ENCODE measurements at regions not wholly inside any gene's neighbourhood (a gene's known extent, or its start where the extent isn't known, plus 50 kb on each side); places are given as distances from the start of the nearest gene placed in this dataset.
"Not testable (repeated sequence)": the region's sequence is repeated elsewhere in the genome, so short reads cannot be mapped to it uniquely, and the experiment has no call there.

- not testable (repeated sequence) for TF ChIP-seq FOS (IDR thresholded peaks at IDR 0.05; ENCODE audit: low read depth, low read length); CTCF (conservative IDR thresholded peaks at IDR 0.05; ENCODE audit: low read depth, low read length); POLR2A (IDR thresholded peaks at IDR 0.05; ENCODE audit: low read depth, low read length); MAFK (IDR thresholded peaks at IDR 0.05; ENCODE audit: low read depth, low read length); CEBPB (IDR thresholded peaks at IDR 0.05; ENCODE audit: low read depth, low read length); SMC3 (IDR thresholded peaks at IDR 0.05; ENCODE audit: low read depth, low read length)
These were observed 160.2 kb upstream of the FOLH1 start for GRCh38 chr11:49368556-49368955.

All from IMR-90 (cell line).